HG03097 (cell line): ENCODE measurements at regions not wholly inside any gene's neighbourhood (a gene's known extent, or its start where the extent isn't known, plus 50 kb on each side); places are given as distances from the start of the nearest gene placed in this dataset.

Experiments
- ATAC-seq: cut with Tn5 transposase; IDR thresholded peaks from one replicate; pipeline ENCODE4 v1.9.1; 2021; ENCODE audit not compliant: unreplicated experiment, low FRiP score

- ATAC-seq, result no peak
Measured at GRCh38 chrX:121102101-121102500, 54.7 kb downstream of the GLUD2 start.

- ATAC-seq, result no peak
Measured at GRCh38 chrX:121103381-121103780, 56.0 kb downstream of the GLUD2 start.

- no peak for ATAC-seq
Measured at GRCh38 chrX:121106484-121107235, 59.2 kb downstream of the GLUD2 start.

DNA sequence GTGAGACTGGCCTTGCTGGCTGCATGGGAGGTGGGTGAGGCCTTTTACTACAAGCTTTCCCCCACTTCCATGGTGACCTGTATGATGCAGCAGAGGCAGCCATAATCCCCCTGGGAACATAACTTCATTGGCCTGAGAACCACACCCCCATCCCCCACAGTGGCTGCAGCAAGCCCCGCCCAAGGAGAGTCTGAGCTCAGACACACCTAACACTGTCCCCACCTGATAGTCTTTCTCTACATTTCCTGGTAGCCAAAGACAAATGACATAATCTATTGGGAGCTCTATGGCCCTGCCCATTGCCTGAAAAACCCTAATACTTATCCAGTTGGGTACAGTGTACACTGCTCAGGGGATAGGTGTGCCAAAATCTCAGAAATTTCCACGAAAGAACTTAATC is 62.6 kb downstream of the GLUD2 start:
- no peak for ATAC-seq

DNA sequence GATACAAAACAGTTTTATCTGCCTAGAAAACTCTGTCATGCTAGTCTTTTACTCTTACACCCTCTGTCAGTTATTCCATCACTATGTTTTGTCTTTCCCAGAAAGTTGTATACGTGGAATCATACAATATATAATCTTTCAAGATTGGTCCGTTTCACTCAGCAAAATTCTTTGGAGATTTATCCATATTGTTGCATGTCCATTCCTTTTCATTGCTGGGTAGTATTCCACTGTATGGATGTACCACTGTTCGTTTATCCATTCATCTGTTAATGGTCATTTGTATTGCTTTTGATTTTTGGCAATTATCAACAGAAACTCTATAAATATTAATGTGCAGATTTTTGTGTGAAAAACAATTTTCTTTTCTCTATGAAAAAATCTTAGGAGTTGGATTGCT is 63.1 kb downstream of the GLUD2 start:
- no peak for ATAC-seq

DNA sequence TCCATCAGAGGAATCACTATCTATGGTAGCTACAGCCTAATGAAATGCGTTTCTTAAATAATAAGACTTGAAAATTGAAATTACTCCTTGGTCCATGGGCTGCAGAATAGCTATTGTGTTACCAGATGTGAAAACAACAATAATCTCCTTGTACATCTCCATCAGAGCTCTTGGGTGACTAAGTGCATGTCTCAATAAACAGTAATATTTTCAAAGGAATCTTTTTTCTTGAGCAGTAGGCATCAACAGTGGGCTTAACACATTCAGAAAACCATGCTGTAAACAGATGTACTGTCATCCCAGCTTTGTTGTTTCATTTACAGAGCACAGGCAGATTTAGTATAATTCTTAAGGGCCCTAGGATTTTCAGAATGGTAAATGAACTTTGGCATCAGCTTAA is 67.3 kb downstream of the GLUD2 start:
- no peak for ATAC-seq

- no peak for ATAC-seq
Measured at GRCh38 chrX:121120690-121121605, 73.5 kb downstream of the GLUD2 start.

GRCh38 chrX:121122332-121122731 is 74.9 kb downstream of the GLUD2 start:
- ATAC-seq, result no peak

DNA sequence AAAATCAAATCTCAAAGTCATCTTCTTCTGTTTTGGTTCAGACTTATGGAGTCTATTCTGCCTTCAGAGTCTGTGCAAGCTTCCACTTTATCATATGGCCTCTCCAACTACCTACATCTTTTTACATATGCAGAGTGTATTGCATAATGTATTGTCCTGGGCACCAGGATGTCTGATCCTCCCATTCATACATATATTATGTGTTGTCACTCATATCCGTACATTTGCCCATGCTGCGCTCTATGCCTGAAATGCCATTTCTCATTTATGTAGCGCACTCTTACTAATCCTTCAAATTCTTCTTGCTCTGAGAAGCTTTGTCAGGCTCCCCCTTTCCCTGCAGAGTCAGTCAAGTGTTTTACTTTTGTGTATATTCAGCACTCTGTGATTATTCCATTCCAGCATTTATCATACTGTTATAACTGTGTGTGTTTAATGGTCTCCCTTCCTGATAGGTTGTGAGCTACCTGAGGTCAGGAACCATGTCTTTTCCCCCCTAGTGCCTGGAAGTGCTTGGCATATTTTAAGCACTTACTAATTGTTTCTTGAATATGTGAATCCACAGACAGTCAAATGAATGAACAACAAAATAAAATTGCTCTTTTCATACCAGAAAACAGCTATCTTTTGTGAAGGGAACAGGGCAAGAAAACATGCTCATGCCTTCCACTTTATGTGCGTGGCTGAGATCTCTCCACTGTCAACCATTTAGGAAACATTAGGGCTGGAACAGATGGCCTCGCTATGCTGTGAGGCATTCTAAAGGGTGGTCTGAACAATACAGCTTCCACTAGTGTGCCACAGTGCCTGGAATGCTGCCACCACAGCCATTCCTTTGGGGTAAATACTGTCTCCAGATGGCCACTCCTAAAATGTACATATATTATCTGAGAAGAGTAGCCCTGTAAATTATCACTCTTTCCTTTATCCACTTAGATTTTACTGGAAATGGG is 81.8 kb downstream of the GLUD2 start:
- no peak for ATAC-seq

DNA sequence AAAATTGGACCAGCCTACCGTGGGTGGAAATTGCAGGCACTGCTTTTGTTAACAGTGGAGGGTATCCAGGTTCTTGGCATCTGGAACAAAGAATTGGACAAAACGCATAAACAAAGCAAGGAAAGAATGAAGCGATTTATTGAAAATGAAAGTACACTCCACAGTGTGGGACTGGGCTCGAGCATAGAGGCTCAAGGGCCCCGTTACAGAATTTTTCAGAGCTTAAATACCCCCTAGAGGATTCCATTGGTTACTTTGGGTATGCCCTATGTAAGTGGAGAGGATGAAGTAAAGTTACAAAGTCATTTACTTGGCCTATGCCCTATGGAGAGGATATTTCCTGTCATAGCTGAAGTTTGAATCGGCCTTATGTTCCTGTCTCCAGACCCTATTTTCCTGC is 85.3 kb downstream of the GLUD2 start:
- ATAC-seq, result no peak

DNA sequence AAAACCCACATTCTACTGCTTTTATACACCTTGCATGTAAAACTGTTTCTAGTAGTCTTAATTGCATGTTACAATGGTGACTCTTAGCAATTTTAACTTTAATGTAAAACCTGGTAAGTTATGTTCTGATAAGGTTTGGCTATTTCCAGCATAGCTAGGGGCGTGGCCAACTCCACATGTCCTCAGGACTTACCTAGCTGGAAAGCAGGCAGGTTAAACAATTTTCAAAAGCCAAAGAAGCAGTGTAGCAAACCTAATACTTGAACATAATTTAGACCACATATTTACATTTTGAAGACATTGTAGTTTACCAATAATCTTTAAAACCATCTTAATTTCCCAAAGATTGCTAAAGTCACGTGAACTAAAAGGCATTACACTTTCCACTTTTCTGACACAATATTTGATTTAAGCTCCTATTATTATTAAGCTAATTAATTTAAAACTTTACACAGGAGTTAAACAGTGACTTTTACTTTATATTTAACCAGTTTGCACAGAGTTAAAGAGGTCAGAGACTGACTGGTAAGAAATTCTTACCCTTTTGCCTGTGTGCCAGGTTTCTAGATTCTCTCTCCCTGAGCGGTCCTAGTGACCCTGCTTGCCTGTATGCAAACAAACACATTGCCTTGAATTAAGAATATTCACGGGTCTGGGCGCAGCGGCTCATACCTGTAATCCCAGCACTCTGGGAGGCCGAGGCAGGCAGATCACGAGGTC is 88.2 kb downstream of the GLUD2 start:
- ATAC-seq, result no peak

DNA sequence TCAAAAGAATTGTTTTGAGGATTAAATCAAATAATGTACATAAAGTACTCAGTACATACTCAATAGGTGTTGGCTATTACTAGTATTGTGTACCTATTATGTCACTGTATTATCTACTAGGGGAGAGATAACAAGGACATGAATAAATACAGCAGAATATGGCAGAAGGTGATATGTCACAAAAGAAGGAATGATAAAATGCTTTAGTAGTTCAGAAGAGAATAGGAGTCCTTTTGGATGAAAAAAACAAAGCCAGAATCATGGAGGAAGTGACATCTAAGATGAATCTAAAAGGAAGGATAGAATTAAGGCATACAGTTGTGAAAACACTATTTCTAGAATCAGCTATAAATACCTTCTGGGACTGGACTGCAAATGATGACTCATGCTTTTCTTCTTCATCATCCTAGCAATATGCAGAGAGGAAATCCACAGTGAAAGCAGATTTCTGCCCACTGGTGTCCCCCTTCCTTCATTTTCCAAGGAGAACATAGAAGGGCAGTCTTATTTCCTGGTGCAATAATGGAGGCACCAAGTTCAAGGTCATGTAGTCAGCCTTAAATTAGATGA is 98.7 kb downstream of the GLUD2 start:
- ATAC-seq, result no peak

- ATAC-seq, result no peak
Measured at GRCh38 chrX:121150217-121150616, 102.8 kb downstream of the GLUD2 start.

- ATAC-seq, result no peak
Measured at GRCh38 chrX:121151293-121151692, 103.9 kb downstream of the GLUD2 start.

- no peak for ATAC-seq
Measured at GRCh38 chrX:121154858-121155404, 107.5 kb downstream of the GLUD2 start.

DNA sequence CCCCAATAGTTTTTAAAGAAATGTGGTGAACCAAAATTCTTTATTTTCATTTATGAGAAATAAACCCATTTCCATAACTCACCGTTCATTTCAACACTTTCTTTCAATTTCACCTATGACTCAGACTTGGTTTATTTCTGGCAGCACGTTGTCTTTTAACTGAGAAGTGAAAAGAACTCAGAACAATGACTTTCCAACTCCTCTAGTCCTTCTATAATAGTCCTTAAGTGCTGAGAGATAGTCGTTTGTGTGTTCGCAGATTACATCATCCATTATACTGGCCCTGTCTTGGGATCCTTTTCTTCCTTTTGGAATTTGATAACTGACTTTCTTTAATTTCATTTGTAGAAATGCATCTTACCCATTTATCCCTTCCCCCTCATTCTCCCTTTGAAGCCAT is 113.6 kb downstream of the GLUD2 start:
- ATAC-seq, result no peak

- no peak for ATAC-seq
Measured at GRCh38 chrX:121161501-121161933, 114.1 kb downstream of the GLUD2 start.

DNA sequence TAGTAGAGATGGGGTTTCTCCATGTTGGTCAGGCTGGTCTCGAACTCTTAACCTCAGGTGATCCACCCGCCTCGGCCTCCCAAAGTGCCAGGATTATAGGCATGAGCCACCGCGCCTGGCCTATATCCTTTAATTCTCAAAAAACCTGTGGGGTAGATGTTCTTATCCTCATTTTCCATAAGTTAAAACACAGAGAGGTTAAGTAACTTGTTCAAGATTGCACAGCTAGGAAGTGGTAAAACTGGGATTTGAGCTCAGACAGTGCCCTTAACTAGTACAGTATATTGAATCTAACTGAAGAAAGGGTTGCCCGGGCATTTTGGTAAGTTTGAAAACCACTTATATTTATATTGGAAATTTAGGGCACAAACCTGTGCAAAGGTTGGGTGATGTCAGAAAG is 116.0 kb downstream of the GLUD2 start:
- no peak for ATAC-seq

DNA sequence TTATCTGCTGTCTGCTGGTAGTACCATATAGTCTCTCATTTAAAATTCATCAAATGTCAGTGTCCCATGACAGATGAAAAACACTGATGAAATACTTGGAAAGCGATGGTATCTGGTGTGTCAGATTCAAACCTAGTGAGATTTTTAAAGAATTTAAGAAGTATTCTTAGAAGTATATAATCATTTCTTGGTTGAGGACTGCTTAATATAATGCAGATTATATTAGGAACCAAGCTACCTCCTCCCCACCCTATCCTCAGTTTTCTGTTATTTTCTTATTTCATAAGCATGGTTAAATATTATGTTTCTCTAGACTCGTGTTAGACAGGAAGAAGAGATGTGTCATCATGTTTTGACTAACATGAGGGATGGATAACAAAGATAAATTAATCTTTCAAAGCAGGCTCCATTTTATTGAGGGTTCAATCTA is 118.5 kb downstream of the GLUD2 start:
- ATAC-seq, result no peak
